H1 (cell line): ENCODE measurements at regions not wholly inside any gene's neighbourhood (a gene's known extent, or its start where the extent isn't known, plus 50 kb on each side); places are given as distances from the start of the nearest gene placed in this dataset.

Source experiments
- CTCF ChIA-PET: fragments of 300-600 bp; sonication (Branson Sonifier 250); formaldehyde crosslinking; loops from one replicate; lab custom pipeline; 2021; ENCODE audit not compliant: partially characterized antibody; lab: Charles Lee
- POLR2A ChIA-PET: fragments of 300-600 bp; sonication (Branson Sonifier 250); formaldehyde crosslinking; loops from one replicate; lab custom pipeline; 2021; ENCODE audit warnings: inconsistent platforms; ENCODE audit not compliant: partially characterized antibody; lab: Charles Lee
- DNase-seq, 2 experiments: peaks; one replicate each; pipeline versions ENCODE4 v3.0.0 to v3.0.0-alpha.2; 2010 to 2022; ENCODE audit warnings: low spot score in 2 of 2, low read depth in 1 of 2, mixed read lengths in 1 of 2
- FAIRE-seq: peaks from 2 replicates; lab custom pipeline; 2011; peaks lifted over from hg19 to GRCh38; lab: Jason Lieb, UNC
- H2AFZ ChIP-seq: 2 replicates; pipeline ENCODE4 v1.8.1; 2012; ENCODE audit warnings: low read length, inconsistent platforms
- H2AK5ac ChIP-seq: 2 replicates; pipeline ENCODE4 v1.6.1; 2013; ENCODE audit warnings: low read depth, low read length
- H2BK120ac ChIP-seq: replicated peaks from 2 replicates; pipeline ENCODE3; 2013; ENCODE audit warnings: low read depth, low read length, inconsistent platforms
- H2BK12ac ChIP-seq: 2 replicates; pipeline ENCODE4 v1.6.1; 2013; ENCODE audit warnings: low read depth, low read length
- H2BK15ac ChIP-seq: 2 replicates; pipeline ENCODE4 v1.6.1; 2013; ENCODE audit warnings: low read length
- H2BK20ac ChIP-seq: 2 replicates; pipeline ENCODE4 v1.6.1; 2013; ENCODE audit warnings: low read length
- H2BK5ac ChIP-seq: 2 replicates; pipeline ENCODE4 v1.6.1; 2013; ENCODE audit warnings: low read depth, low read length
- H3K14ac ChIP-seq: 2 replicates; pipeline ENCODE4 v1.6.1; 2013; ENCODE audit warnings: inconsistent platforms; ENCODE audit not compliant: insufficient read length
- H3K18ac ChIP-seq: 2 replicates; pipeline ENCODE4 v1.6.1; 2013; ENCODE audit warnings: low read length; ENCODE audit errors: extremely low read depth
- H3K23ac ChIP-seq: 2 replicates; pipeline ENCODE4 v1.6.1; 2013; ENCODE audit warnings: inconsistent platforms; ENCODE audit not compliant: insufficient read length
- H3K23me2 ChIP-seq: 2 replicates; pipeline ENCODE4 v1.6.1; 2013; ENCODE audit warnings: low read depth, low read length
- H3K27ac ChIP-seq: 2 replicates; pipeline ENCODE4 v1.6.1; 2011; ENCODE audit warnings: low read depth, low read length, inconsistent platforms
- H3K27me3 ChIP-seq, 4 experiments: replicated peaks in 1 of 4; 1 replicate in 1 of 4; 2 replicates in 3 of 4; pipeline versions ENCODE4 v1.6.1 to v1.8.1; 2011 to 2013; ENCODE audit warnings: low read length in 3 of 4, mild to moderate bottlenecking in 3 of 4, inconsistent platforms in 2 of 4, mixed read lengths in 2 of 4, moderate library complexity in 1 of 4; ENCODE audit not compliant: control insufficient read depth in 3 of 4, insufficient read depth in 3 of 4; ENCODE audit errors: extremely low read depth in 1 of 4
- H3K36me3 ChIP-seq, 4 experiments: 2 replicates each; pipeline versions ENCODE4 v1.6.1 to v1.8.1; 2011 to 2013; ENCODE audit warnings: mild to moderate bottlenecking in 4 of 4, low read length in 3 of 4, moderate library complexity in 2 of 4, control low read depth in 1 of 4, inconsistent platforms in 1 of 4; ENCODE audit not compliant: insufficient read depth in 4 of 4, control insufficient read depth in 2 of 4
- H3K4ac ChIP-seq: replicated peaks from 2 replicates; pipeline ENCODE3; 2013; ENCODE audit warnings: low read length, low read depth, mixed read lengths, inconsistent platforms; ENCODE audit not compliant: insufficient read length
- H3K4me1 ChIP-seq, 4 experiments: replicated peaks in 1 of 4; 1 replicate in 1 of 4; 2 replicates in 3 of 4; pipeline versions ENCODE4 v1.6.1 to v1.8.1; 2011 to 2013; ENCODE audit warnings: low read length in 3 of 4, inconsistent platforms in 2 of 4, mixed read lengths in 1 of 4; ENCODE audit not compliant: insufficient read depth in 4 of 4, control insufficient read depth in 3 of 4
- H3K4me2 ChIP-seq, 2 experiments: 2 replicates each; pipeline versions ENCODE4 v1.6.1 to v1.8.1; 2011 to 2013; ENCODE audit warnings: low read depth in 2 of 2, low read length in 2 of 2, control low read depth in 1 of 2, inconsistent platforms in 1 of 2, mild to moderate bottlenecking in 1 of 2; ENCODE audit not compliant: insufficient read depth in 1 of 2
- H3K4me3 ChIP-seq, 4 experiments: fragments of 200-600, 300-600 bp in 1 of 4; sonication (generic), shearing (Covaris generic), sonication (Bioruptor Twin) in 1 of 4; 2 replicates each; pipeline versions ENCODE4 v1.5.1 to v1.8.1; 2011 to 2016; ENCODE audit warnings: low read length in 4 of 4, low read depth in 3 of 4, control low read depth in 2 of 4, inconsistent platforms in 2 of 4, mild to moderate bottlenecking in 2 of 4, mixed read lengths in 1 of 4, moderate library complexity in 1 of 4; ENCODE audit not compliant: insufficient read depth in 2 of 4; ENCODE audit errors: extremely low read depth in 1 of 4
- H3K56ac ChIP-seq: replicated peaks from 2 replicates; pipeline ENCODE3; 2013; ENCODE audit warnings: low read depth, mild to moderate bottlenecking, mixed read lengths, low read length, inconsistent platforms; ENCODE audit not compliant: insufficient read length
- H3K79me1 ChIP-seq: 2 replicates; pipeline ENCODE4 v1.6.1; 2013; ENCODE audit warnings: low read depth, low read length, control low read depth
- H3K79me2 ChIP-seq, 2 experiments: 2 replicates each; pipeline versions ENCODE4 v1.6.1 to v1.8.1; 2012 to 2013; ENCODE audit warnings: low read length in 2 of 2, mild to moderate bottlenecking in 2 of 2, inconsistent platforms in 1 of 2; ENCODE audit not compliant: insufficient read depth in 2 of 2, control insufficient read depth in 1 of 2
- H3K9ac ChIP-seq, 4 experiments: replicated peaks in 1 of 4; 1 replicate in 1 of 4; 2 replicates in 3 of 4; pipeline versions ENCODE4 v1.6.1 to v1.8.1; 2011 to 2013; ENCODE audit warnings: low read depth in 3 of 4, low read length in 3 of 4, control low read depth in 2 of 4, mild to moderate bottlenecking in 2 of 4, moderate library complexity in 2 of 4, inconsistent platforms in 1 of 4; ENCODE audit errors: extremely low read depth in 1 of 4
- H3K9me3 ChIP-seq, 2 experiments: 2 replicates each; pipeline versions ENCODE4 v1.6.1 to v1.8.1; 2012 to 2013; ENCODE audit warnings: mild to moderate bottlenecking in 2 of 2, moderate library complexity in 2 of 2, control low read depth in 1 of 2, inconsistent platforms in 1 of 2, low read depth in 1 of 2, low read length in 1 of 2, mixed read lengths in 1 of 2; ENCODE audit not compliant: insufficient read depth in 2 of 2
- H4K20me1 ChIP-seq, 2 experiments: replicated peaks in 1 of 2; 2 replicates each; pipeline versions ENCODE3 to v1.8.1; 2011 to 2013; ENCODE audit warnings: inconsistent platforms in 2 of 2, low read length in 2 of 2, mild to moderate bottlenecking in 1 of 2; ENCODE audit not compliant: insufficient read depth in 2 of 2, control insufficient read depth in 1 of 2
- H4K5ac ChIP-seq: 2 replicates; pipeline ENCODE4 v1.6.1; 2013; ENCODE audit warnings: low read length, low read depth, mixed read lengths, inconsistent platforms; ENCODE audit not compliant: insufficient read length
- H4K8ac ChIP-seq: 2 replicates; pipeline ENCODE4 v1.8.0; 2013; ENCODE audit warnings: mild to moderate bottlenecking, moderate library complexity, low read length, inconsistent platforms; ENCODE audit not compliant: insufficient read depth; ENCODE audit errors: extremely low read depth
- H4K91ac ChIP-seq: replicated peaks from 2 replicates; pipeline ENCODE3; 2013; ENCODE audit warnings: low read length, mixed read lengths, inconsistent platforms; ENCODE audit not compliant: insufficient read length
- ASH2L ChIP-seq: fragments of 200-600, 300-600 bp; sonication (generic); IDR thresholded peaks from one replicate; pipeline ENCODE4 v1.7.1; 2017; ENCODE audit warnings: low read length
- ATF3 ChIP-seq: IDR thresholded peaks from 2 replicates; pipeline ENCODE4 v1.6.1; 2011; ENCODE audit warnings: low read depth, mild to moderate bottlenecking, low read length; ENCODE audit not compliant: insufficient read depth
- BRCA1 ChIP-seq: IDR thresholded peaks from 2 replicates; pipeline ENCODE4 v1.6.1; 2012; ENCODE audit warnings: low read depth, low read length, improper control_type of control experiment
- CBX8 ChIP-seq: fragments of 300-800, 300-1000 bp; sonication (generic); IDR thresholded peaks from 2 replicates; pipeline ENCODE4 v1.7.1; 2016; ENCODE audit warnings: low read depth, low read length, borderline replicate concordance
- CHD2 ChIP-seq: IDR thresholded peaks from 2 replicates; pipeline ENCODE4 v1.6.1; 2012; ENCODE audit warnings: low read length, improper control_type of control experiment
- CTBP2 ChIP-seq: IDR thresholded peaks from 2 replicates; pipeline ENCODE4 v1.7.0; 2011; ENCODE audit warnings: borderline replicate concordance, mild to moderate bottlenecking, moderate library complexity, mixed read lengths, low read length; ENCODE audit not compliant: insufficient read depth, insufficient read length
- HDAC2 ChIP-seq, 2 experiments: fragments of 300-600 bp in 1 of 2; sonication (generic) in 1 of 2; IDR thresholded peaks; 2 replicates each; pipeline ENCODE4 v1.6.1; 2011 to 2012; ENCODE audit warnings: low read depth in 2 of 2, low read length in 2 of 2, mild to moderate bottlenecking in 2 of 2, moderate library complexity in 2 of 2, borderline replicate concordance in 1 of 2, inconsistent platforms in 1 of 2
- RFX5 ChIP-seq: IDR thresholded peaks from 2 replicates; pipeline ENCODE4 v1.6.1; 2011; ENCODE audit warnings: low read depth, low read length, improper control_type of control experiment, borderline replicate concordance
- SIX5 ChIP-seq: IDR thresholded peaks from 2 replicates; pipeline ENCODE4 v1.6.1; 2011; ENCODE audit warnings: mild to moderate bottlenecking, low read depth, low read length
- SP1 ChIP-seq: IDR thresholded peaks from 2 replicates; pipeline ENCODE4 v1.6.1; 2011; ENCODE audit warnings: low read depth, low read length
- TAF1 ChIP-seq: IDR thresholded peaks from 2 replicates; pipeline ENCODE4 v1.6.1; 2011; ENCODE audit warnings: mild to moderate bottlenecking, low read depth, low read length
- TEAD4 ChIP-seq: IDR thresholded peaks from 2 replicates; pipeline ENCODE4 v1.6.1; 2012; ENCODE audit warnings: low read depth, low read length, inconsistent platforms, mixed read lengths
- WGBS, 2 experiments: shearing (Covaris generic) in 1 of 2; methylation state at CpG; one replicate each; pipeline versions ENCODE4 v1.1.6 to v1.1.7; 2013 to 2015; ENCODE audit warnings: low lambda C conversion rate in 2 of 2, mixed read lengths in 2 of 2, inconsistent platforms in 1 of 2, low coverage in 1 of 2, missing lambda C conversion rate in 1 of 2; ENCODE audit not compliant: insufficient replicate concordance in 2 of 2, insufficient coverage in 1 of 2, insufficient read length in 1 of 2; ENCODE audit errors: extremely low coverage in 1 of 2, missing lambda C conversion rate in 1 of 2; 5-methylcytosine and 5-hydroxymethylcytosine counted together

- H2BK15ac ChIP-seq = no peak overlapping the region
- no peak overlapping the region for H3K4ac ChIP-seq
- H3K27ac ChIP-seq = no peak overlapping the region
- H2BK20ac ChIP-seq = 0 out of 2 replicates have a peak overlapping the region, but pooled peaks have one; percentile 21
- no peaks in the 10 kb centered on the region for H3K79me1 ChIP-seq
- H3K4me1 ChIP-seq = peaks cover 0 to 6% (median 2%) of the 10 kb centered on the region in 4 experiments; a peak in 2 of 7 replicates
- no peak overlapping the region for H2BK5ac ChIP-seq
- H2AFZ ChIP-seq = peak overlapping the region; percentile 42
- no peaks in the 10 kb centered on the region for H3K9me3 ChIP-seq
- H3K23me2 ChIP-seq = no peaks in the 10 kb centered on the region
- no peak overlapping the region for H4K8ac ChIP-seq
- H3K4me3 ChIP-seq = no peak overlapping the region
- H3K27me3 ChIP-seq = no peaks in the 10 kb centered on the region
- H3K9ac ChIP-seq = no peak overlapping the region
- H3K18ac ChIP-seq = no peak overlapping the region
- H3K4me2 ChIP-seq = no peak overlapping the region
- CTCF ChIA-PET = interaction anchor here (0.6 kb wide), 1 partner anchor 193 kb away, joined by 3 read pairs; no protein-coding TSS in a partner anchor
- POLR2A ChIA-PET = interaction anchor here (1.1 kb wide), 1 partner anchor 56 kb away, joined by 3 read pairs; no protein-coding TSS in a partner anchor
- no peak overlapping the region for H2AK5ac ChIP-seq
- H3K23ac ChIP-seq = no peak overlapping the region
- DNase-seq (no peak), FAIRE-seq (no peak)
- no peak overlapping the region for H4K91ac ChIP-seq
- H2BK120ac ChIP-seq = no peak overlapping the region
- H3K14ac ChIP-seq = no peak overlapping the region
- no peaks in the 10 kb centered on the region for H3K79me2 ChIP-seq
- no peak overlapping the region for H2BK12ac ChIP-seq
- H4K5ac ChIP-seq = no peak overlapping the region
- H4K20me1 ChIP-seq = no peaks in the 10 kb centered on the region
- 90% methylated on average over 2 of the region's 2 CpGs; no CpG with 5 or more reads in 1 of the 2 experiments for WGBS, 2 experiments
- no peaks in the 10 kb centered on the region for H3K36me3 ChIP-seq
- H3K56ac ChIP-seq = no peak overlapping the region
- TF ChIP-seq RFX5 (no peak), HDAC2 (IDR thresholded peaks at IDR 0.05; ENCODE audit: borderline replicate concordance in 1 of 2, low read depth in 2 of 2, low read length in 2 of 2) (no peak), CBX8 (no peak), CHD2 (no peak), SIX5 (no peak), ASH2L (no peak), SP1 (no peak), TEAD4 (no peak), ATF3 (no peak), TAF1 (no peak), CTBP2 (no peak), BRCA1 (no peak)
These were observed 234.8 kb downstream of the DUSP6 start for GRCh38 chr12:89117448-89118034.
